AG04450 (cell line): ENCODE measurements at regions not wholly inside any gene's neighbourhood (a gene's known extent, or its start where the extent isn't known, plus 50 kb on each side); places are given as distances from the start of the nearest gene placed in this dataset.

Experiments
- CTCF ChIA-PET: fragments of 300-600, 350-600 bp; formaldehyde crosslinking; extraction: SDS; loops from one replicate; lab custom pipeline; 2022; ENCODE audit warnings: antibody characterized with exemption, inconsistent platforms; lab: Charles Lee
- POLR2A ChIA-PET: fragments of 350-600 bp; formaldehyde crosslinking; extraction: SDS; loops from one replicate; lab custom pipeline; 2021; ENCODE audit warnings: antibody characterized with exemption, inconsistent platforms; lab: Yijun Ruan, JAX
- DNase-seq: peaks from one replicate; pipeline ENCODE4 v3.0.0-alpha.2; 2011; ENCODE audit warnings: low read depth, low spot score
- H3K27ac ChIP-seq: one replicate; pipeline ENCODE4 v1.5.1; 2012; ENCODE audit warnings: low read depth, low read length, control low read depth
- H3K27me3 ChIP-seq: one replicate; pipeline ENCODE4 v1.6.0; 2012; ENCODE audit warnings: low read length; ENCODE audit not compliant: control insufficient read depth, insufficient read depth
- H3K4me3 ChIP-seq: 2 replicates; pipeline ENCODE4 v1.5.1; 2011; ENCODE audit warnings: mild to moderate bottlenecking, low read depth, low read length, control low read depth
- H3K9me3 ChIP-seq: 2 replicates; pipeline ENCODE4 v1.5.1; 2012; ENCODE audit warnings: low read length; ENCODE audit not compliant: control insufficient read depth, insufficient read depth
- TF ChIP-seq, protein P1 (sequence below): IDR thresholded peaks from 2 replicates; pipeline ENCODE4 v1.5.1; 2011; ENCODE audit warnings: low read depth, low read length, control low read depth, inconsistent platforms

DNA sequence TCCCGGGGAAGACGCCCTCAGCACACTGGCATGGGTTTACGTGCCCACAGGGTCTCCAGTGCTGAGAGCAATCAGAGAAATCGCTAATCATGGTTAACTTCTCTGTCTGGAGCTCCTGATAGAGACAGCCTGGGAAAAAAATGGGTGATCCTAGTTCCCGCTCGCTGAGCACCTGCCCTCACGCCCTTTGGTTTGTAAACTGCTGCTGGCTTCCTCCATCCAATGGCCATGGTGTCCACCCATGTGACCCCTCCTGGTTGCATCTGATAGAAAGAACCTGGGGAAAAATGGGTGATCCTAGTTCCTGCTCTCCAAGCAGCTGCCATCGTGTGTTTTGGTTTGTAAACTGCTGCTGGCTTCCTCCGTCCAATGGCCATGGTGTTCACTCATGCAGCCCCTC, 402.2 kb downstream of the PRDM2 start:
- ChIA-PET CTCF (interaction anchor here (0.7 kb wide), 1 partner anchor 45 kb away, joined by 3 read pairs; no protein-coding TSS in a partner anchor), POLR2A (no interaction called here)
- H3K27ac ChIP-seq: no peak overlapping the region
- no peaks in the 10 kb centered on the region for H3K27me3 ChIP-seq
- no peak overlapping the region for H3K4me3 ChIP-seq
- H3K9me3 ChIP-seq: peaks cover 16% of the 10 kb centered on the region; the same call in 1 of the 2 replicates
- DNase-seq: no peak
- TF ChIP-seq, protein P1, sequence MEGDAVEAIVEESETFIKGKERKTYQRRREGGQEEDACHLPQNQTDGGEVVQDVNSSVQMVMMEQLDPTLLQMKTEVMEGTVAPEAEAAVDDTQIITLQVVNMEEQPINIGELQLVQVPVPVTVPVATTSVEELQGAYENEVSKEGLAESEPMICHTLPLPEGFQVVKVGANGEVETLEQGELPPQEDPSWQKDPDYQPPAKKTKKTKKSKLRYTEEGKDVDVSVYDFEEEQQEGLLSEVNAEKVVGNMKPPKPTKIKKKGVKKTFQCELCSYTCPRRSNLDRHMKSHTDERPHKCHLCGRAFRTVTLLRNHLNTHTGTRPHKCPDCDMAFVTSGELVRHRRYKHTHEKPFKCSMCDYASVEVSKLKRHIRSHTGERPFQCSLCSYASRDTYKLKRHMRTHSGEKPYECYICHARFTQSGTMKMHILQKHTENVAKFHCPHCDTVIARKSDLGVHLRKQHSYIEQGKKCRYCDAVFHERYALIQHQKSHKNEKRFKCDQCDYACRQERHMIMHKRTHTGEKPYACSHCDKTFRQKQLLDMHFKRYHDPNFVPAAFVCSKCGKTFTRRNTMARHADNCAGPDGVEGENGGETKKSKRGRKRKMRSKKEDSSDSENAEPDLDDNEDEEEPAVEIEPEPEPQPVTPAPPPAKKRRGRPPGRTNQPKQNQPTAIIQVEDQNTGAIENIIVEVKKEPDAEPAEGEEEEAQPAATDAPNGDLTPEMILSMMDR: no peak

DNA sequence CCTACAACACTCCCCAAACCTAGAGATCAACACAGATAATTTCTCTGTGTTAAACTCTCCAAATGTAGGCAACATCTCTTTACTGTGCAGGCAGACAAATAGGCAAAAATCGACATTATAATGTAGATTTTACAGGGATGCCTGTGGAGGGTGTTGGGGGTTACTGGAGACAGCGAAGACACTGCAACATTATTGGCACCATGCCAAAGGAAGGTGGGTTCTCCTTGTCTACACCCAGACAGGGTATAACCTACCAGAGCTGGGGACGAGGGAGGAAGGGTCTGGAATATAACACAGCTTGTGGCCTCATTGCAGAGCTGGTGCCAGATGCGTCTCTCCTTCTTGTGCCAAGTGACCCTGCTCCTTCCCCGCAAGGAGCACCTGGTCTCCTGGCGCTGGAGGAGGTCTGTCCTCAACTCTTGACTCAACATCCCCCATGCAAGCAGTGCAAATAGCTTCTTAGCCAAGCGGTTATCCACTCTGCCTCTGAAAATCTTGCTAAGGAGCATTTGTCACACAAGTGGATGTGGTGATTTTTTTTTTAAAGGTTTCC, 404.0 kb downstream of the PRDM2 start:
- no peak for DNase-seq
- Histone ChIP-seq H3K4me3 (no peak overlapping the region), H3K27me3 (no peaks in the 10 kb centered on the region), H3K9me3 (peaks cover 31% of the 10 kb centered on the region; the same call in 1 of the 2 replicates), H3K27ac (no peak overlapping the region)
- POLR2A ChIA-PET: no interaction called here
- CTCF ChIA-PET: no interaction called here
- TF ChIP-seq, protein P1: no peak

DNA sequence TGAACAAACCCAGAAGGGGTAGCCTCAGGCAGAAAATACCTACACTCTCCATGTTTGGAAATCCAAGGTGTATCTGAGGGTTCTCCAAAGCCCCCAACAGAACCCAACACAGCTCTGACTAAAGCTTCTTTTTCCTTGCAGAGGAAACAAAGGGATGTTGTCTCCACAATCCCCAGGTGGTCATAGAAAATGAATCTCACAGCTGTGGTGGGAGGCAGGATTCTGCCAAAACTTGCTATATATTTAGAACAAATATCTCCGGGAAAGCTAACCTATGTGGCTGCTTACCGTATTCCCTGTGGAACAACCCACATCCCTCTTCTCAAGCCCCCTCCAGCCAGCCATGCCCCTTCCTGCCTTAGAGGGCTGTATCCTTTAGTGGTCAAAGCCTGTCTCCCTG, 406.1 kb downstream of the PRDM2 start:
- CTCF ChIA-PET: no interaction called here
- no peak overlapping the region for H3K4me3 ChIP-seq
- DNase-seq: no peak
- POLR2A ChIA-PET: no interaction called here
- no peaks in the 10 kb centered on the region for H3K27me3 ChIP-seq
- no peak overlapping the region for H3K27ac ChIP-seq
- peaks cover 31% of the 10 kb centered on the region; the same call in 1 of the 2 replicates for H3K9me3 ChIP-seq
- TF ChIP-seq, protein P1: no peak

DNA sequence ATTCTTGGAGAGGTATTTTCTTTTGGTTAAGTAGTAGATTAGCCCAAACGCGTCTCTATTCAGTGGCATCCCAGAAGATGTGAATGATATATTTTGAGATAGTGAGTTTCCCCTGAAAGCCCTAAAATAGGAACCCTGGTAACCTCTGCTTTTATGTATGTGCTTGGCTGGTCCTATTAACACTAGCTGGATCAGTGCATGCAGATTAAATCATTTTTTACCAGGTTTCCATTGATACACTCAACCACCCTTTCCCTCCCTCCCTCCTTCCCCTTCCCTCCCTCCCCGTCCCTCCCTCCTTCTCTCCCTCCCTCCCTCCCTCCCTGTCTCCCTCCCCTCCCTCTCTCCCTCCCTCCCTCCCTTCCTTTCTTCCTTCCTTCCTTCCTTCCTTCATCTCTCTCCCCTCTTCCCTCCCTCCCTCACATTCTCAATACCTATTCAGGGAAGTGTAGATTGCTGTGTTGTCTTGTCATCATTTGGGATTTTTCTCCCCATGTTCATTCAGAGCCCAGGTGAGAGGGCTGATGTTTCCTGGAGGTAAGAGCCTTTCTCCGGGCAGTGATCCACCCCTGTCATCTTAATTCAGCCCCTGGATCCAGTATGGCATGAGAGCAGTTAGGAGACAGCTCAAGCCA, 406.8 kb downstream of the PRDM2 start:
- ChIA-PET POLR2A (no interaction called here), CTCF (no interaction called here)
- DNase-seq: no peak

More for the DNA sequence above, 406.8 kb downstream of the PRDM2 start:
- Histone ChIP-seq H3K9me3 (peaks cover 35% of the 10 kb centered on the region; the same call in 1 of the 2 replicates), H3K27me3 (no peaks in the 10 kb centered on the region), H3K27ac (no peak overlapping the region), H3K4me3 (no peak overlapping the region)
- TF ChIP-seq, protein P1: no peak
